GM23338 (cell line): ENCODE measurements at regions not wholly inside any gene's neighbourhood (a gene's known extent, or its start where the extent isn't known, plus 50 kb on each side); places are given as distances from the start of the nearest gene placed in this dataset.

ENCODE experiments used
- ATAC-seq: fragments of 200-7000 bp; cut with Tn5 transposase; 3 replicates; pipeline ENCODE4 v1.9.1; 2020
- DNase-seq: peaks from one replicate; pipeline ENCODE4 v3.0.0-alpha.2; 2015; ENCODE audit warnings: low spot score
- H2AFZ ChIP-seq: fragments of 200-600 bp; sonication (generic); 2 replicates; pipeline ENCODE4 v1.8.0; 2016; ENCODE audit warnings: antibody characterized with exemption, mild to moderate bottlenecking, moderate library complexity
- H3F3A ChIP-seq: fragments of 200-600 bp; sonication (generic); replicated peaks from 2 replicates; pipeline ENCODE4 v1.8.0; 2017; ENCODE audit warnings: antibody characterized with exemption, mixed run types, low read depth
- H3K27ac ChIP-seq: fragments of 200-600 bp; sonication (generic); 2 replicates; pipeline ENCODE4 v1.6.1; 2016; ENCODE audit warnings: low read depth
- H3K27me3 ChIP-seq: fragments of 200-600 bp; sonication (generic); 2 replicates; pipeline ENCODE4 v1.8.0; 2016; ENCODE audit warnings: mild to moderate bottlenecking, mixed run types, moderate library complexity; ENCODE audit not compliant: insufficient read depth
- H3K36me3 ChIP-seq: fragments of 200-600 bp; sonication (generic); 2 replicates; pipeline ENCODE4 v1.8.0; 2016; ENCODE audit warnings: mild to moderate bottlenecking; ENCODE audit not compliant: insufficient read depth
- H3K4me1 ChIP-seq: fragments of 200-600 bp; sonication (generic); 2 replicates; pipeline ENCODE4 v1.8.0; 2016; ENCODE audit warnings: mild to moderate bottlenecking, moderate library complexity; ENCODE audit not compliant: insufficient read depth
- H3K4me2 ChIP-seq: fragments of 200-600 bp; sonication (generic); 2 replicates; pipeline ENCODE4 v1.7.1; 2017; ENCODE audit warnings: mixed run types
- H3K4me3 ChIP-seq: fragments of 200-600 bp; sonication (generic); 2 replicates; pipeline ENCODE4 v1.6.1; 2016; ENCODE audit warnings: mixed run types
- H3K79me2 ChIP-seq: fragments of 200-600 bp; sonication (generic); replicated peaks from 2 replicates; pipeline ENCODE4 v1.8.0; 2017; ENCODE audit warnings: mild to moderate bottlenecking; ENCODE audit not compliant: insufficient read depth
- H3K9me2 ChIP-seq: fragments of 200-600 bp; sonication (generic); 2 replicates; pipeline ENCODE4 v1.8.0; 2017; ENCODE audit not compliant: insufficient read depth
- H4K20me1 ChIP-seq: fragments of 200-600 bp; sonication (generic); replicated peaks from 2 replicates; pipeline ENCODE4 v1.8.0; 2017; ENCODE audit warnings: mild to moderate bottlenecking; ENCODE audit not compliant: insufficient read depth
- H3K27ac Mint-ChIP-seq: 2 replicates; pipeline ENCODE4 v1.8.0; 2020; ENCODE audit warnings: inconsistent platforms, mild to moderate bottlenecking, moderate library complexity, mixed read lengths
- H3K27me3 Mint-ChIP-seq: 3 replicates; pipeline ENCODE4 v1.8.0; 2022; ENCODE audit warnings: low read depth, mild to moderate bottlenecking, moderate library complexity, mixed read lengths, inconsistent platforms; ENCODE audit not compliant: insufficient read depth, poor library complexity
- H3K36me3 Mint-ChIP-seq: 3 replicates; pipeline ENCODE4 v1.8.0; 2021; ENCODE audit warnings: low read depth, mild to moderate bottlenecking, inconsistent platforms, moderate library complexity, mixed read lengths
- H3K4me1 Mint-ChIP-seq: 3 replicates; pipeline ENCODE4 v1.8.0; 2020; ENCODE audit warnings: mild to moderate bottlenecking, inconsistent platforms, mixed read lengths
- H3K4me3 Mint-ChIP-seq: 3 replicates; pipeline ENCODE4 v1.8.0; 2021; ENCODE audit warnings: moderate library complexity, mild to moderate bottlenecking, inconsistent platforms, mixed read lengths
- H3K9me3 Mint-ChIP-seq: 3 replicates; pipeline ENCODE4 v1.8.0; 2020; ENCODE audit warnings: moderate library complexity, mild to moderate bottlenecking, inconsistent platforms, mixed read lengths
- CREB1 ChIP-seq: fragments of 250-450 bp; sonication (Bioruptor Pico); IDR thresholded peaks from 2 replicates; pipeline ENCODE4 v1.5.0; 2020; ENCODE audit warnings: low read depth, mild to moderate bottlenecking, moderate library complexity
- ETS1 ChIP-seq: IDR thresholded peaks from 2 replicates; pipeline ENCODE4 v1.6.1; 2016; ENCODE audit warnings: antibody characterized with exemption
- EZH2 ChIP-seq: fragments of 200-600 bp; sonication (generic); IDR thresholded peaks from one replicate; pipeline ENCODE4 v1.8.0; 2017; ENCODE audit warnings: antibody characterized with exemption, mild to moderate bottlenecking, low read depth; ENCODE audit not compliant: unreplicated experiment
- EZH2phosphoT487 ChIP-seq: fragments of 200-600 bp; sonication (generic); IDR thresholded peaks from one replicate; pipeline ENCODE4 v1.8.1; 2018; ENCODE audit warnings: antibody characterized with exemption; ENCODE audit not compliant: unreplicated experiment
- JUNB ChIP-seq: IDR thresholded peaks from one replicate; pipeline ENCODE4 v1.6.1; 2016; ENCODE audit warnings: antibody characterized with exemption; ENCODE audit not compliant: unreplicated experiment
- NANOG ChIP-seq: IDR thresholded peaks from 2 replicates; pipeline ENCODE4 v1.6.1; 2016; ENCODE audit warnings: antibody characterized with exemption, borderline replicate concordance
- POLR2AphosphoS5 ChIP-seq: IDR thresholded peaks from 2 replicates; pipeline ENCODE4 v1.6.1; 2016; ENCODE audit warnings: antibody characterized with exemption, low read depth
- REST ChIP-seq: IDR thresholded peaks from one replicate; pipeline ENCODE4 v1.6.1; 2018; ENCODE audit warnings: antibody characterized with exemption; ENCODE audit not compliant: unreplicated experiment
- STAT1 ChIP-seq: IDR thresholded peaks from one replicate; pipeline ENCODE4 v1.6.1; 2016; ENCODE audit warnings: antibody characterized with exemption; ENCODE audit not compliant: unreplicated experiment
- ZNF114 ChIP-seq: fragments of 250-450 bp; sonication (Bioruptor Pico); IDR thresholded peaks from 2 replicates; pipeline ENCODE4 v1.5.0; 2020; ENCODE audit warnings: mild to moderate bottlenecking, moderate library complexity
- ZNF331 ChIP-seq: fragments of 250-450 bp; sonication (Bioruptor Pico); IDR thresholded peaks from 2 replicates; pipeline ENCODE4 v1.5.0; 2020; ENCODE audit warnings: low read depth, mild to moderate bottlenecking, moderate library complexity
- ZNF462 ChIP-seq: fragments of 250-450 bp; sonication (Bioruptor Pico); IDR thresholded peaks from 2 replicates; pipeline ENCODE4 v1.5.0; 2020; ENCODE audit warnings: mild to moderate bottlenecking, moderate library complexity
- TF ChIP-seq, protein P1 (sequence below), 2 experiments: fragments of 200-600 bp in 1 of 2; sonication (generic) in 1 of 2; conservative IDR thresholded peaks; 2 replicates each; pipeline versions ENCODE4 v1.5.1 to v1.6.1; 2016 to 2017; ENCODE audit warnings: antibody characterized with exemption in 2 of 2, low read depth in 2 of 2, mild to moderate bottlenecking in 2 of 2, moderate library complexity in 1 of 2

DNA sequence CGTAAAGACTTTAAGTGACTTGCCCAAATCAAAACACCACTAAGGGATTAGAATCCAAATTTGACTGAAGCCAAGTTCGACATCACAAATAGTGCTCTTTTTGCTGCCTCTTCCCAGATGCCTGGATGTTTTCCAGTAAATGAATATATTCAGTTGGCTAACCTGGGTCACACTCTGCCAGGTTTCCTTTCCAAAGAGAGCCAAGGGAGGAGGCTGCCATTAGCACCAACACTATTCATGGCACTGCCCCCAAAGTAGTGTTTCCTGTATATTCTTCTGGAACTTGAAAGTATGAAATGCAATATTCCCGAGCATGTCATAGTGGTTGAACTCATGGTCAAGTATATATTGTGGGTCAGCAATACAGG lies 219.3 kb upstream of the UBASH3B start:
- H3K27me3 Mint-ChIP-seq, result peaks cover 4% of the 10 kb centered on the region
- no peak for ATAC-seq
- H3K27ac ChIP-seq, result no peak overlapping the region

More for the DNA sequence above, 219.3 kb upstream of the UBASH3B start:
- H3K36me3 Mint-ChIP-seq, result no peaks in the 10 kb centered on the region
- H3K4me3 Mint-ChIP-seq, result no peak overlapping the region
- no peak overlapping the region for H3K4me2 ChIP-seq
- no peak for DNase-seq
- H3K27me3 ChIP-seq, result no peaks in the 10 kb centered on the region
- H3K9me3 Mint-ChIP-seq, result no peaks in the 10 kb centered on the region
- no peaks in the 10 kb centered on the region for H3K36me3 ChIP-seq
- H3K9me2 ChIP-seq, result peaks cover 4% of the 10 kb centered on the region
- H3K4me3 ChIP-seq, result no peak overlapping the region
- no peaks in the 10 kb centered on the region for H4K20me1 ChIP-seq
- H2AFZ ChIP-seq, result no peak overlapping the region
- peaks cover 36% of the 10 kb centered on the region for H3K4me1 Mint-ChIP-seq
- H3K79me2 ChIP-seq, result no peaks in the 10 kb centered on the region
- TF ChIP-seq CREB1 (CRISPR knock-in tag) (no peak), ZNF462 (CRISPR knock-in tag) (no peak), REST (no peak), NANOG (no peak), POLR2AphosphoS5 (no peak), EZH2phosphoT487 (no peak), EZH2 (no peak), JUNB (no peak), ETS1 (no peak), ZNF114 (CRISPR knock-in tag) (no peak), ZNF331 (CRISPR knock-in tag) (no peak), STAT1 (no peak)
- TF ChIP-seq, protein P1, sequence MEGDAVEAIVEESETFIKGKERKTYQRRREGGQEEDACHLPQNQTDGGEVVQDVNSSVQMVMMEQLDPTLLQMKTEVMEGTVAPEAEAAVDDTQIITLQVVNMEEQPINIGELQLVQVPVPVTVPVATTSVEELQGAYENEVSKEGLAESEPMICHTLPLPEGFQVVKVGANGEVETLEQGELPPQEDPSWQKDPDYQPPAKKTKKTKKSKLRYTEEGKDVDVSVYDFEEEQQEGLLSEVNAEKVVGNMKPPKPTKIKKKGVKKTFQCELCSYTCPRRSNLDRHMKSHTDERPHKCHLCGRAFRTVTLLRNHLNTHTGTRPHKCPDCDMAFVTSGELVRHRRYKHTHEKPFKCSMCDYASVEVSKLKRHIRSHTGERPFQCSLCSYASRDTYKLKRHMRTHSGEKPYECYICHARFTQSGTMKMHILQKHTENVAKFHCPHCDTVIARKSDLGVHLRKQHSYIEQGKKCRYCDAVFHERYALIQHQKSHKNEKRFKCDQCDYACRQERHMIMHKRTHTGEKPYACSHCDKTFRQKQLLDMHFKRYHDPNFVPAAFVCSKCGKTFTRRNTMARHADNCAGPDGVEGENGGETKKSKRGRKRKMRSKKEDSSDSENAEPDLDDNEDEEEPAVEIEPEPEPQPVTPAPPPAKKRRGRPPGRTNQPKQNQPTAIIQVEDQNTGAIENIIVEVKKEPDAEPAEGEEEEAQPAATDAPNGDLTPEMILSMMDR (conservative IDR thresholded peaks at IDR 0.05; ENCODE audit: low read depth in 2 of 2), result no peak
- H3K4me1 ChIP-seq, result peaks cover 33% of the 10 kb centered on the region
- H3F3A ChIP-seq, result 0 out of 2 replicates have a peak, but pooled peaks cover 5% of the 10 kb centered on the region
- no peak overlapping the region for H3K27ac Mint-ChIP-seq
